Nephron (organoid): ENCODE measurements at regions not wholly inside any gene's neighbourhood (a gene's known extent, or its start where the extent isn't known, plus 50 kb on each side); places are given as distances from the start of the nearest gene placed in this dataset.
"Not testable (repeated sequence)": the region's sequence is repeated elsewhere in the genome, so short reads cannot be mapped to it uniquely, and the experiment has no call there.

Experiments
- H3K27ac Mint-ChIP-seq, 3 experiments: 2 replicates each; pipeline ENCODE4 v1.8.0; 2020; ENCODE audit warnings: mixed read lengths in 3 of 3, mild to moderate bottlenecking in 2 of 3, moderate library complexity in 1 of 3
- H3K27me3 Mint-ChIP-seq: 2 replicates; pipeline ENCODE4 v1.8.0; 2021; ENCODE audit warnings: low read depth, mild to moderate bottlenecking, moderate library complexity, mixed read lengths
- H3K36me3 Mint-ChIP-seq: 2 replicates; pipeline ENCODE4 v1.8.0; 2020; ENCODE audit warnings: low read depth, mixed read lengths
- H3K4me1 Mint-ChIP-seq: 2 replicates; pipeline ENCODE4 v1.8.0; 2020; ENCODE audit warnings: mixed read lengths
- H3K4me3 Mint-ChIP-seq, 3 experiments: 2 replicates each; pipeline ENCODE4 v1.8.0; 2020; ENCODE audit warnings: mild to moderate bottlenecking in 3 of 3, mixed read lengths in 3 of 3, moderate library complexity in 2 of 3
- H3K9me3 Mint-ChIP-seq: 2 replicates; pipeline ENCODE4 v1.8.0; 2020; ENCODE audit warnings: mixed read lengths
- TF ChIP-seq, protein P1 (sequence below), 3 experiments: fragments of 200-600 bp; sonication (generic); IDR thresholded peaks; one replicate each; pipeline ENCODE4 v1.5.0; 2021; ENCODE audit warnings: antibody characterized with exemption in 3 of 3; ENCODE audit not compliant: unreplicated experiment in 3 of 3

DNA sequence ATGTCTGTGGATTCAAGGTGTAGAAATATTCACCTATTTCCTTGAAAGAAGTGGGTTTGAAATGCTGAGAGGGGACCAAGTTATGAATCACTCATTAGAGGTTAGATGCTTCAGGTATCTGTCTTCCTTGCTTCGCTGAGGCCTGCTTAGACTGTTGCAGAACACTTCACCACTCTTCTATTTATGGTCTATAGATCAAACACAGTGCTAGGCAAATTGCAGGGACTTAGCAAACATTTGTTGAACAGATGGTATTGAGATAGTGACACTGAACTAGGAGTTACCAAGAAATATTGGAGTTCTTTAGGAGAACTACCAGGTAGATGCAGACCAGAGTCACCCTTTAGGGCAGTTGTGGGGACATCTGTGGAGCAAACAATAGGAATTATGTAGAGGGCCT, 123.8 kb downstream of the RFPL4B start:
- Mint-ChIP-seq H3K27me3 (no peaks in the 10 kb centered on the region), H3K27ac (no peak overlapping the region), H3K36me3 (no peaks in the 10 kb centered on the region), H3K4me3 (no peak overlapping the region), H3K9me3 (no peaks in the 10 kb centered on the region), H3K4me1 (no peaks in the 10 kb centered on the region)
- TF ChIP-seq, protein P1, sequence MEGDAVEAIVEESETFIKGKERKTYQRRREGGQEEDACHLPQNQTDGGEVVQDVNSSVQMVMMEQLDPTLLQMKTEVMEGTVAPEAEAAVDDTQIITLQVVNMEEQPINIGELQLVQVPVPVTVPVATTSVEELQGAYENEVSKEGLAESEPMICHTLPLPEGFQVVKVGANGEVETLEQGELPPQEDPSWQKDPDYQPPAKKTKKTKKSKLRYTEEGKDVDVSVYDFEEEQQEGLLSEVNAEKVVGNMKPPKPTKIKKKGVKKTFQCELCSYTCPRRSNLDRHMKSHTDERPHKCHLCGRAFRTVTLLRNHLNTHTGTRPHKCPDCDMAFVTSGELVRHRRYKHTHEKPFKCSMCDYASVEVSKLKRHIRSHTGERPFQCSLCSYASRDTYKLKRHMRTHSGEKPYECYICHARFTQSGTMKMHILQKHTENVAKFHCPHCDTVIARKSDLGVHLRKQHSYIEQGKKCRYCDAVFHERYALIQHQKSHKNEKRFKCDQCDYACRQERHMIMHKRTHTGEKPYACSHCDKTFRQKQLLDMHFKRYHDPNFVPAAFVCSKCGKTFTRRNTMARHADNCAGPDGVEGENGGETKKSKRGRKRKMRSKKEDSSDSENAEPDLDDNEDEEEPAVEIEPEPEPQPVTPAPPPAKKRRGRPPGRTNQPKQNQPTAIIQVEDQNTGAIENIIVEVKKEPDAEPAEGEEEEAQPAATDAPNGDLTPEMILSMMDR (IDR thresholded peaks at IDR 0.05; ENCODE audit: unreplicated experiment in 3 of 3), result no peak

- no peak overlapping the region for H3K4me3 Mint-ChIP-seq
- TF ChIP-seq, protein P1 (IDR thresholded peaks at IDR 0.05; ENCODE audit: unreplicated experiment in 3 of 3), result no peak
- no peaks in the 10 kb centered on the region for H3K9me3 Mint-ChIP-seq
- H3K27me3 Mint-ChIP-seq, result no peaks in the 10 kb centered on the region
- H3K4me1 Mint-ChIP-seq, result peaks cover 3% of the 10 kb centered on the region
- no peak overlapping the region for H3K27ac Mint-ChIP-seq
- no peaks in the 10 kb centered on the region for H3K36me3 Mint-ChIP-seq
Measured at GRCh38 chr6:112475083-112475482, 128.0 kb downstream of the RFPL4B start.

DNA sequence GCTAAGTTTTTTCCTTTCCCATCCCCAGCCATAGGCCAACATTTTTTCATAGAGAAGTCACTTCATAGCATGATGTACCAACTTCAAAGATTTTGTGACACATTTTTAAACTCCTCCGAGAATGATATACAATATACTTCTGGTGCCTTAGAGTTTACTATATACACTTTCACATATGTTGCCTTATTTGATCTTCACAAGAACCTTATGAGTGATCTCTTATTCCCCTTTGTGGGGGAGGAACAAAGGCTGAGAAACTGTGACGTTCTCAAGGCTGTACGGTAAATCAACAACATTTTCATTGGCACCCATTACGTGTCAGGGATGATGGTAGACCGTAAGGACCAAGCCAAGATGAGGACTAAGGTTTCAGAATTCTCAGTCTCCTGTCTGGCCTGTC, 130.0 kb downstream of the RFPL4B start:
- Mint-ChIP-seq H3K4me1 (peaks cover 3% of the 10 kb centered on the region), H3K36me3 (no peaks in the 10 kb centered on the region), H3K9me3 (no peaks in the 10 kb centered on the region), H3K27me3 (no peaks in the 10 kb centered on the region), H3K27ac (no peak overlapping the region), H3K4me3 (no peak overlapping the region)
- TF ChIP-seq, protein P1 (IDR thresholded peaks at IDR 0.05; ENCODE audit: unreplicated experiment in 3 of 3), result no peak

GRCh38 chr6:112478036-112478435, 130.9 kb downstream of the RFPL4B start:
- H3K4me3 Mint-ChIP-seq, result no peak overlapping the region
- no peaks in the 10 kb centered on the region for H3K9me3 Mint-ChIP-seq
- H3K27ac Mint-ChIP-seq, result no peak overlapping the region
- H3K4me1 Mint-ChIP-seq, result peaks cover 3% of the 10 kb centered on the region
- TF ChIP-seq, protein P1 (IDR thresholded peaks at IDR 0.05; ENCODE audit: unreplicated experiment in 3 of 3), result no peak
- no peaks in the 10 kb centered on the region for H3K27me3 Mint-ChIP-seq
- no peaks in the 10 kb centered on the region for H3K36me3 Mint-ChIP-seq

DNA sequence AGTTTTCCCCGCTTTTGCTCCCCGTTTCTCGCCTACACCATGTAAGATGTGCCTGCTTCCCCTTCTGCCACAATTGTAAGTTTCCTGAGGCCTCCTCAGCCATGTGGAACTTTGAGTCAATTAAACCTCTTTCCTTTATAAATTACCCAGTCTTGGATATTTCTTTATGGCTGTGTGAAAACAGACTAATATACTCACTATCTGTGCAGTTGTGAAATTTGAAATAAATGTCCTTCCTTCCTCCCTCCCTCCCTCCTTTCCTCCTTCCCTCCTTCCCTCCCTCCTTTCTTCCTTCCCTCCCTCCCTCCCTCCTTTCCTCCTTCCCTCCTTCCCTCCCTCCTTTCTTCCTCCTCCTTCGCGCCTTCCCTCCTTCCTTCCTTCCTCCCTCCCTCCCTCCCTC, 132.8 kb downstream of the RFPL4B start:
- not testable (repeated sequence) for H3K27ac Mint-ChIP-seq, H3K27me3 Mint-ChIP-seq, H3K4me3 Mint-ChIP-seq, H3K36me3 Mint-ChIP-seq, H3K4me1 Mint-ChIP-seq, H3K9me3 Mint-ChIP-seq

DNA sequence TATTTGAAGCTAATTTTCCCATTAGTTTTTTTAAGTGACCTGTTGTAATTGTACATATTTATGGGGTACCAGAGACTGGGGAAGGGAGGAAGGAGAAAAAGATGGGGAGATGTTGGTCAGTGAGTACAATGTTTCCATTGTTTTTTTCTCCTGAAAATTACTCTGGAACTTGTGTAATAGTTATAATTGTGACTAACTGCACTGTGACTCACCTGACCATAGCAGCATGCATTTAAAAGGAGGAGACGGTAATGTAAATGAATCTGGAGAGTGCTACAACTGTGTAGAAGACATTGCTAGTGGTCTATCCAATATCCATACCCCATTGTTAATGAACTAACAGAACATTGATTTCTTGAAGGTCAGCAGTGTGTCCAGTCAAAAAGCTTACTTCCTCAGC, 133.4 kb downstream of the RFPL4B start:
- H3K27me3 Mint-ChIP-seq, result no peaks in the 10 kb centered on the region
- no peaks in the 10 kb centered on the region for H3K9me3 Mint-ChIP-seq
- H3K36me3 Mint-ChIP-seq, result no peaks in the 10 kb centered on the region
- H3K27ac Mint-ChIP-seq, result no peak overlapping the region
- H3K4me1 Mint-ChIP-seq, result peaks cover 10% of the 10 kb centered on the region
- TF ChIP-seq, protein P1 (IDR thresholded peaks at IDR 0.05; ENCODE audit: unreplicated experiment in 3 of 3), result no peak
- no peak overlapping the region for H3K4me3 Mint-ChIP-seq
